ENCODE measurements at regions not wholly inside any gene's neighbourhood (a gene's known extent, or its start where the extent isn't known, plus 50 kb on each side); places are given as distances from the start of the nearest gene placed in this dataset.
"Not testable (repeated sequence)": the region's sequence is repeated elsewhere in the genome, so short reads cannot be mapped to it uniquely, and the experiment has no call there.

DNA sequence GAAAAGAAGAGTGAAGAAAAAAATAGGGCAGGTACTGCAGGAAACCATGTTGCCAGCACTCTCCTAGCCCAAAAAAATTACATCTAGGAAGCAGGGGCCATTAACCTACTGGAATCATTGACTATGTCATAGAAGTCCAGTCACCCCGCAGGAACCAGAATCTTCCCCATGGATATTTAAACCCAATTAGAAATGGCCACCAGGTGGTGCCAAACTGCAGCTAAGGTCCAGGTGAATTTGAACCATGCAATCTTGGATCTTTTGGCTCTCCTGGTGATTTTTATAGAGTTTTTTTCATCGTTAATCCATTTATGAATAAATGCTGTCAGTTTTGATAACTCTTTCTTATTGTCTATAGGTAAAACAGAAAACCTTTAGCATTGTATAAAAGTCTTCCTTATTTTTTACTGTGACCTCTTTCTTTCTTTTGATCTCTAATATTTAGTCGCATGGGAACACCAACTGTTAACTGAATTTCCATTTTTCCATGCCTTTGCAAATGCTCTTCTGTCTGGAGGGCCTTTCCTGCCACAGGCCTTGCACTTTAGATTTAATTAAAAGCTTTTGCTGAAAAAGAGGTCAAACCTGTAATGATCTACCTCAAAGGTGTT is 147.5 kb upstream of the FGF10 start:
- TF ChIP-seq, protein P1, sequence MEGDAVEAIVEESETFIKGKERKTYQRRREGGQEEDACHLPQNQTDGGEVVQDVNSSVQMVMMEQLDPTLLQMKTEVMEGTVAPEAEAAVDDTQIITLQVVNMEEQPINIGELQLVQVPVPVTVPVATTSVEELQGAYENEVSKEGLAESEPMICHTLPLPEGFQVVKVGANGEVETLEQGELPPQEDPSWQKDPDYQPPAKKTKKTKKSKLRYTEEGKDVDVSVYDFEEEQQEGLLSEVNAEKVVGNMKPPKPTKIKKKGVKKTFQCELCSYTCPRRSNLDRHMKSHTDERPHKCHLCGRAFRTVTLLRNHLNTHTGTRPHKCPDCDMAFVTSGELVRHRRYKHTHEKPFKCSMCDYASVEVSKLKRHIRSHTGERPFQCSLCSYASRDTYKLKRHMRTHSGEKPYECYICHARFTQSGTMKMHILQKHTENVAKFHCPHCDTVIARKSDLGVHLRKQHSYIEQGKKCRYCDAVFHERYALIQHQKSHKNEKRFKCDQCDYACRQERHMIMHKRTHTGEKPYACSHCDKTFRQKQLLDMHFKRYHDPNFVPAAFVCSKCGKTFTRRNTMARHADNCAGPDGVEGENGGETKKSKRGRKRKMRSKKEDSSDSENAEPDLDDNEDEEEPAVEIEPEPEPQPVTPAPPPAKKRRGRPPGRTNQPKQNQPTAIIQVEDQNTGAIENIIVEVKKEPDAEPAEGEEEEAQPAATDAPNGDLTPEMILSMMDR (conservative IDR thresholded peaks at IDR 0.05; ENCODE audit: low read depth, low read length), result peak; percentile 54
- no peak overlapping the region for H3K4me3 ChIP-seq (ENCODE audit: low read length)
- no peak for DNase-seq (ENCODE audit: low read depth)

DNA sequence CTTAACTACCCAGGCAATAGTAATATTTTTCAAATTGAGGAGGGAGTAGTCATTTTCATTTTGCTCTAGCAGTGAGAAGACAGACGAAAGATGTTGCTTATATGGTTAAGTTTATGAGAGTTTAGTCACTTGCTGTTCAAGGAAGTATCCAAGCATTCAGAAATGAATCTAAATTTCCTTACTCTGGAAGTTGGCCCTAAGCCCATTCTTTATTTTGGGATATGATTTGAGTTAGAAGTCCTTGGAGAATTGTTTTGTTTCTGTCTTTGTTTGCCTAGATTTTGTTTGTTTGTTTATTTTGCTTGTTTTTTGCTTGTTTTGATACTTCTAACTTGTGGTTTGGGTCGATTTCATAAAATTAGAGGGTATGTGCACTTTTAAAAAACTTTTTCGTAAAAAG is 146.4 kb upstream of the FGF10 start:
- TF ChIP-seq, protein P1 (conservative IDR thresholded peaks at IDR 0.05; ENCODE audit: low read depth, low read length), result no peak
- no peak overlapping the region for H3K4me3 ChIP-seq (ENCODE audit: low read length)
- no peak for DNase-seq (ENCODE audit: low read depth)

DNA sequence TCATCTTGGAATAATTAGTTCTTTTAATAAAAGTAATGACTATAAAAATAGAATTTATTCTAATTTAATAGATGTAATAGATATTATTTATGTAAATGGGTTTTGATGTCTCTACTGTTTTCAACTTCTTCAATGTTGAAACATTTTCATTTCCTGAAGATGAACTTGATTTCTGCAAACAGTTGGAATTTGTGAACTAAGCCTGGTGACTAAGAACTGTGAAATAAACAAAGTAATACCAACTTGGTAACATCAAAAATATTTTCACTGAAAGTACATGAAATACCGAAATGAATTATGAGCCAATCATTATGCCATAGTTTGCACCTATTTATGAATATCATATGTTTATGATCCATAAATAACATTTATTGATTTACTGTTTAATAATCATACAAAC is 143.8 kb upstream of the FGF10 start:
- DNase-seq (ENCODE audit: low read depth), result no peak
- TF ChIP-seq, protein P1 (conservative IDR thresholded peaks at IDR 0.05; ENCODE audit: low read depth, low read length), result no peak
- no peak overlapping the region for H3K4me3 ChIP-seq (ENCODE audit: low read length)

DNA sequence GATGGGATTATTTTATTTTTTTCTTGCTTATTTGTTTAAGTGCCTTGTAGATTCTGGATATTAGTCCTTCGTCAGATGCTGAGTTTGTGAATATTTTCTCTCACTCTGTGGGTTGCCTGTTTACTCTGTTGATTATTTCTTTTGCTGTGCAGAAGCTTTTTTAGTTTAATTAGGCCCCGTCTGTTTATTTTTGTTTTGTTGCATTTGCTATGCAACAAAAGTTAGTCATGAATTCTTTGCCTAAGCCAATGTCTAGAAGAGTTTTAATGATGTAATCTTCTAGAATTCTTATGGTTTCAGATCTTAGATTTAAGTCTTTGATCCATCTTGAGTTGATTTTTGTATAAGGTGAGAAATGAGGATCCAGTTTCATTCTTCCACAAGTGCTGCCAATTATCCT is 142.5 kb upstream of the FGF10 start:
- not testable (repeated sequence) for DNase-seq (ENCODE audit: low read depth); H3K4me3 ChIP-seq (ENCODE audit: low read length)

DNA sequence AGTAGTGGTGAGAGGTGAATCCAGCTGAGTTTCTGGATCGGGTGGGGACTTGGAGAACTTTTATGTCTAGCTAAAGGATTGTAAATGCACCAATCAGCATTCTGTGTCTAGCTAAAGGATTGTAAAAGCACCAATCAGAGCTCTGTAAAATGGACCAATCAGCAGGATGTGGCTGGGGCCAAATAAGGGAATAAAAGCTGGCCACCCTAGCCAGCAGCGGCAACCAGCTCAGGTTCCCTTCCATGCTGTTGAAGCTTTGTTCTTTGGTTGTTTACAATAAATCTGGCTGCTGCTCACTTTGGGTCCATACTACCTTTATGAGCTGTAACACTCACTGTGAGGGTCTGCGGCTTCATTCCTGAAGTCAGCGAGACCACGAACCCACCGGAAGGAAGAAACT is 141.6 kb upstream of the FGF10 start:
- not testable (repeated sequence) for DNase-seq (ENCODE audit: low read depth)

DNA sequence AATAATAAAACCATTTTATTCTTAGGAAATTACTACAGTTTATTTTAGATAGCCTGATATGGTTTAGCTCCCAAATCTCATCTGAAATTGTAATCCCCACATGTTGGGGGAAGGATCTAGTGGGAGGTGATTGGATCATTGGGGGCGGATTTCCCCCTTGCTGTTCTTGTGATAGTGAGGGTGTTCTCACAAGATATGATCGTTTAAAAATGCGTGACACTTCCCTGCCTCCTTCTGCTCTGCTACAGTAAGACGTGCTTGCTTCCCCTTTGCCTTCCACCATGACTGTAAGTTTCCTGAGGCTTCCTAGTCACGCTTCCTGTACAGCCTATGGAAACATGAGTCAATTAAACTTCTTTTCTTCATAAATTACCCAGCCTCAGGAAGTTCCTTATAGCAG is 122.4 kb upstream of the FGF10 start:
- TF ChIP-seq, protein P1 (conservative IDR thresholded peaks at IDR 0.05; ENCODE audit: low read depth, low read length), result no peak
- DNase-seq (ENCODE audit: low read depth), result no peak
- H3K4me3 ChIP-seq (ENCODE audit: low read length), result no peak overlapping the region

More for the DNA sequence above, 141.6 kb upstream of the FGF10 start:
- H3K4me3 ChIP-seq (ENCODE audit: low read length), result not testable (repeated sequence)

DNA sequence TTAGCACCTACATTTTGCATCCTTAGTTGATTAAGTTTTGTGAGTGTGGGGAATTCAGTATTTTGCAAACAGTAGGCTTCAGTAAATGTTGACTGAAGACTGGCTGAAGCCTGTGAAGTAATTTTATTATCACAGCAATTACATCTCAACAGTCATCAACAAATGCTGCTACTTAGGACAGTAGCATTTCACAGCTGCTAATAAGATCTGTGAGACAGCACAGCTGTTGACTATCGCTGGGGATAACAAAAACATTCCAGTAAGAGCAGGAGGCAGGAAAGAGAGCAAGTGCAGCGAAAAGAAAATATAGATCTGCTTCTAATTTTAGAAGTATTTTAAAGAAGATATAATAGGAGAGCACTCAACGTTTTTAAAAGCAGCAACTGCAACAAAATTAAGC is 117.3 kb upstream of the FGF10 start:
- H3K4me3 ChIP-seq (ENCODE audit: low read length), result no peak overlapping the region
- no peak for DNase-seq (ENCODE audit: low read depth)
- TF ChIP-seq, protein P1 (conservative IDR thresholded peaks at IDR 0.05; ENCODE audit: low read depth, low read length), result no peak

DNA sequence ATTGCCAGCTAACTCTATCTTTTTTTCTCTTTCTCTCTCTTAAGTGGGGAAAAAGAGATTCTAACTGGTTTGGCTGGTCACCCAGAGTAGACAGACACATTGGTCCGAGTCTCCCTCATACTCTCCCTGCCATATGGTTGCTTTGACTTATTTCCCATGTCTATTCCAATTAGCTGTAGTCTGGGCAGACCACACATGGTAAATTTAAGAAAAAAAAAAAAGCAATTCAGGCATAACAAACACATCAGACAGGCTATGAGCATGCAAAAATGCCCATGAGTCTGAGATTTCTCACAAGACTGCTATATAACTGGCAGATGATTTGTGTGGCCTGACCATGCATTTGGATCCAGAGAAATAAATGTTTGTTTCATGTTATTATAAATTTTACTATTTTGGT is 110.2 kb upstream of the FGF10 start:
- no peak overlapping the region for H3K4me3 ChIP-seq (ENCODE audit: low read length)
- no peak for DNase-seq (ENCODE audit: low read depth)
- TF ChIP-seq, protein P1 (conservative IDR thresholded peaks at IDR 0.05; ENCODE audit: low read depth, low read length), result no peak
